MM.1S (cell line): ENCODE measurements at regions not wholly inside any gene's neighbourhood (a gene's known extent, or its start where the extent isn't known, plus 50 kb on each side); places are given as distances from the start of the nearest gene placed in this dataset.

ENCODE experiments used
- CTCF ChIP-seq: fragments of 300-600 bp; sonication (generic); IDR thresholded peaks from 2 replicates; pipeline ENCODE4 v1.5.1; 2016; ENCODE audit warnings: antibody characterized with exemption, low read length, mixed read lengths
- EZH2 ChIP-seq: fragments of 300-600 bp; sonication (generic); optimal IDR thresholded peaks from 2 replicates; pipeline ENCODE3; 2017; ENCODE audit warnings: low read depth, mild to moderate bottlenecking, antibody characterized with exemption, low read length, mixed read lengths

DNA sequence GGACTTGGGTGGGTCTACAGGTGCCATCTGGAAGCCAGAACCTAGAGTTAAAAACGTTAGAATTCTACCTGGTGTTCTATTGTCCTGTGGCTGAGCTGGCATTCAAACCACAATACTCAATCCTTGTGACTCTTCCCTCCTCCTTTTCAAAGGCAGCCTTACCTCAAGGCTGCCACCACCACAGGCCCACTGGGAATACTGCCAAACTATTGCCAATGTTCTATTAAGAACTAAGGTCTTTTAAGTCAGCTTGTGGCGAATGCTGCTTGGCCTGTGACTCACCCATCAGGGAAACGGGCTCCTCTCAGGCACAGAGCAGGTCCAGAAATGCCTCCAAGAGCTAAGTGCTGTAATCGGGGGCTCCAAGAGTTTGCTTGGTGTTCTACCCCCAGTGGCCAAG, 1008.4 kb downstream of the JRKL start:
- TF ChIP-seq CTCF = no peak
- no peak for TF ChIP-seq EZH2
